CD14-positive monocyte (primary cell): ENCODE measurements at regions not wholly inside any gene's neighbourhood (a gene's known extent, or its start where the extent isn't known, plus 50 kb on each side); places are given as distances from the start of the nearest gene placed in this dataset.

Experiments used
- DNase-seq, 3 donors: peaks; one replicate each; pipeline ENCODE4 v3.0.0-alpha.2; 2011 to 2022
- H2AFZ ChIP-seq: 2 replicates; pipeline ENCODE4 v1.6.0; 2012; ENCODE audit warnings: mild to moderate bottlenecking, low read depth, low read length, inconsistent platforms; ENCODE audit not compliant: insufficient read depth, poor library complexity, severe bottlenecking
- H3K27ac ChIP-seq, 2 donors: 1 replicate in 1 of 2; 2 replicates in 1 of 2; pipeline ENCODE4 v1.5.1; 2012 to 2013; ENCODE audit warnings: low read length in 2 of 2, control low read depth in 1 of 2, inconsistent platforms in 1 of 2, low read depth in 1 of 2, mild to moderate bottlenecking in 1 of 2
- H3K27me3 ChIP-seq, 2 donors: one replicate each; pipeline versions ENCODE4 v1.6.0 to v1.6.1; 2011 to 2013; ENCODE audit warnings: low read length in 2 of 2; ENCODE audit not compliant: control insufficient read depth in 2 of 2, insufficient read depth in 2 of 2
- H3K36me3 ChIP-seq, 2 donors: replicated peaks in 1 of 2; 1 replicate in 1 of 2; 2 replicates in 1 of 2; pipeline versions ENCODE4 v1.5.1 to v1.6.1; 2012 to 2013; ENCODE audit warnings: low read length in 2 of 2, control low read depth in 1 of 2, inconsistent platforms in 1 of 2, mild to moderate bottlenecking in 1 of 2; ENCODE audit not compliant: insufficient read depth in 2 of 2, control insufficient read depth in 1 of 2
- H3K4me1 ChIP-seq, 2 donors: 1 replicate in 1 of 2; 2 replicates in 1 of 2; pipeline versions ENCODE4 v1.5.1 to v1.6.1; 2012 to 2013; ENCODE audit warnings: low read length in 2 of 2, control low read depth in 1 of 2, inconsistent platforms in 1 of 2, mild to moderate bottlenecking in 1 of 2, moderate library complexity in 1 of 2; ENCODE audit not compliant: insufficient read depth in 2 of 2, control insufficient read depth in 1 of 2
- H3K4me2 ChIP-seq: replicated peaks from 2 replicates; pipeline ENCODE3; 2012; ENCODE audit warnings: low read length, moderate library complexity, mild to moderate bottlenecking; ENCODE audit not compliant: poor library complexity, severe bottlenecking; ENCODE audit errors: extremely low read depth
- H3K4me3 ChIP-seq, 3 experiments: fragments of 200-600 bp in 1 of 3; sonication (generic) in 1 of 3; replicated peaks in 1 of 3; 1 replicate in 2 of 3; 2 replicates in 1 of 3; pipeline ENCODE4 v1.5.1; 2011 to 2013; ENCODE audit warnings: low read length in 3 of 3, mild to moderate bottlenecking in 3 of 3, control low read depth in 2 of 3, low read depth in 2 of 3, inconsistent platforms in 1 of 3, moderate library complexity in 1 of 3
- H3K79me2 ChIP-seq: 2 replicates; pipeline ENCODE4 v1.6.0; 2012; ENCODE audit warnings: mild to moderate bottlenecking, control low read depth, inconsistent platforms, low read length, moderate library complexity; ENCODE audit not compliant: insufficient read depth
- H3K9ac ChIP-seq: 2 replicates; pipeline ENCODE4 v1.6.0; 2017; ENCODE audit warnings: low read length, mild to moderate bottlenecking; ENCODE audit not compliant: insufficient read depth, poor library complexity, severe bottlenecking
- H3K9me3 ChIP-seq, 2 donors: replicated peaks in 1 of 2; 1 replicate in 1 of 2; 2 replicates in 1 of 2; pipeline versions ENCODE4 v1.5.1 to v1.6.1; 2012 to 2013; ENCODE audit warnings: low read length in 2 of 2, control low read depth in 1 of 2; ENCODE audit not compliant: control insufficient read depth in 1 of 2, insufficient read depth in 1 of 2
- H4K20me1 ChIP-seq: 2 replicates; pipeline ENCODE4 v1.6.0; 2012; ENCODE audit warnings: mild to moderate bottlenecking, low read length, control low read depth, moderate library complexity; ENCODE audit not compliant: insufficient read depth
- H3K27ac Mint-ChIP-seq, 7 donors: one replicate each; pipeline ENCODE4 v1.8.0; 2020; ENCODE audit warnings: mild to moderate bottlenecking in 7 of 7, mixed read lengths in 7 of 7, moderate library complexity in 6 of 7, inconsistent platforms in 2 of 7
- H3K27me3 Mint-ChIP-seq, 3 donors: one replicate each; pipeline ENCODE4 v1.8.0; 2021 to 2022; ENCODE audit warnings: low read depth in 3 of 3, mild to moderate bottlenecking in 3 of 3, mixed read lengths in 3 of 3, moderate library complexity in 3 of 3, inconsistent platforms in 1 of 3
- H3K36me3 Mint-ChIP-seq, 2 donors: one replicate each; pipeline ENCODE4 v1.8.0; 2020; ENCODE audit warnings: mixed read lengths in 2 of 2, inconsistent platforms in 1 of 2, mild to moderate bottlenecking in 1 of 2
- H3K4me1 Mint-ChIP-seq: one replicate; pipeline ENCODE4 v1.8.0; 2020; ENCODE audit warnings: mild to moderate bottlenecking, mixed read lengths
- H3K4me3 Mint-ChIP-seq, 2 donors: one replicate each; pipeline ENCODE4 v1.8.0; 2020; ENCODE audit warnings: mild to moderate bottlenecking in 2 of 2, mixed read lengths in 2 of 2, moderate library complexity in 1 of 2
- H3K9me3 Mint-ChIP-seq, 7 donors: one replicate each; pipeline ENCODE4 v1.8.0; 2020 to 2022; ENCODE audit warnings: mixed read lengths in 7 of 7, mild to moderate bottlenecking in 6 of 7, moderate library complexity in 6 of 7, inconsistent platforms in 2 of 7
- WGBS: methylation state at CpG from one replicate; pipeline ENCODE4 v1.1.5; 2013; ENCODE audit warnings: missing lambda C conversion rate; ENCODE audit not compliant: insufficient coverage; 5-methylcytosine and 5-hydroxymethylcytosine counted together
- intact Hi-C, 2 donors: fragments of 100-400 bp; cut with micrococcal nuclease; formaldehyde crosslinking; loops; one replicate each; pipeline versions ENCODE4 v1.15.0 to v1.15.1; 2023
- TF ChIP-seq, protein P1 (sequence below): fragments of 200-600 bp; IDR thresholded peaks from one replicate; pipeline ENCODE4 v1.8.0; 2022; ENCODE audit warnings: antibody characterized with exemption, mild to moderate bottlenecking

DNA sequence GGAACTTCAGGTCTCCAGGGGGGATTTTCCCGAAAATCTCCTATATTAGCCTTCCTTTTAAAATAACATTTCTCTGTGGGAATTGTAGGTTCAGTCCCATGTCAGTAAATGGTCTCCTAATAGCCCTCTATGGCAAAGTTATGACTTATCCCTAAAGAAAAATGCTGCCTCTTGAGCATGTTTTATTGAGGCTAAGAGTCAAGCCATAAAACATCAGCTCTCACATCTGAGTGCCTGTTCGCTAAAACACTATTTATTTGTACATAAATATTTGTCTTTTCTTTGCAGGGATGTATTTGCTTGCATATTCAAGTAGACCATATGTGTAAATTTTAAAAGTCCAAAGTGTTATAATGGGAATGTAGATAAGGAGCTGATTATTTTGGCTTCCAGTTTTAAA lies 160.4 kb downstream of the PRDM6 start:
- H3K36me3 ChIP-seq = no peaks in the 10 kb centered on the region
- no peak overlapping the region for H3K9ac ChIP-seq
- no peak overlapping the region for H3K4me3 Mint-ChIP-seq
- TF ChIP-seq, protein P1, sequence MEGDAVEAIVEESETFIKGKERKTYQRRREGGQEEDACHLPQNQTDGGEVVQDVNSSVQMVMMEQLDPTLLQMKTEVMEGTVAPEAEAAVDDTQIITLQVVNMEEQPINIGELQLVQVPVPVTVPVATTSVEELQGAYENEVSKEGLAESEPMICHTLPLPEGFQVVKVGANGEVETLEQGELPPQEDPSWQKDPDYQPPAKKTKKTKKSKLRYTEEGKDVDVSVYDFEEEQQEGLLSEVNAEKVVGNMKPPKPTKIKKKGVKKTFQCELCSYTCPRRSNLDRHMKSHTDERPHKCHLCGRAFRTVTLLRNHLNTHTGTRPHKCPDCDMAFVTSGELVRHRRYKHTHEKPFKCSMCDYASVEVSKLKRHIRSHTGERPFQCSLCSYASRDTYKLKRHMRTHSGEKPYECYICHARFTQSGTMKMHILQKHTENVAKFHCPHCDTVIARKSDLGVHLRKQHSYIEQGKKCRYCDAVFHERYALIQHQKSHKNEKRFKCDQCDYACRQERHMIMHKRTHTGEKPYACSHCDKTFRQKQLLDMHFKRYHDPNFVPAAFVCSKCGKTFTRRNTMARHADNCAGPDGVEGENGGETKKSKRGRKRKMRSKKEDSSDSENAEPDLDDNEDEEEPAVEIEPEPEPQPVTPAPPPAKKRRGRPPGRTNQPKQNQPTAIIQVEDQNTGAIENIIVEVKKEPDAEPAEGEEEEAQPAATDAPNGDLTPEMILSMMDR = no peak
- no peaks in the 10 kb centered on the region for H3K4me1 Mint-ChIP-seq
- H3K27me3 ChIP-seq = no peaks in the 10 kb centered on the region
- no CpG with 5 or more reads among the region's 2 CpGs for WGBS
- intact Hi-C loops = no loop called here
- H3K27ac Mint-ChIP-seq = no peak overlapping the region
- H3K36me3 Mint-ChIP-seq = no peaks in the 10 kb centered on the region
- H3K4me2 ChIP-seq = no peak overlapping the region
- no peak overlapping the region for H3K27ac ChIP-seq
- no peak for DNase-seq
- H2AFZ ChIP-seq = no peak overlapping the region
- no peaks in the 10 kb centered on the region for H3K4me1 ChIP-seq
- no peaks in the 10 kb centered on the region for H3K27me3 Mint-ChIP-seq
- no peak overlapping the region for H3K4me3 ChIP-seq
- peaks cover 2 to 8% (median 5%) of the 10 kb centered on the region in 7 donors for H3K9me3 Mint-ChIP-seq
- H4K20me1 ChIP-seq = no peaks in the 10 kb centered on the region
- H3K79me2 ChIP-seq = no peaks in the 10 kb centered on the region
- no peaks in the 10 kb centered on the region for H3K9me3 ChIP-seq

DNA sequence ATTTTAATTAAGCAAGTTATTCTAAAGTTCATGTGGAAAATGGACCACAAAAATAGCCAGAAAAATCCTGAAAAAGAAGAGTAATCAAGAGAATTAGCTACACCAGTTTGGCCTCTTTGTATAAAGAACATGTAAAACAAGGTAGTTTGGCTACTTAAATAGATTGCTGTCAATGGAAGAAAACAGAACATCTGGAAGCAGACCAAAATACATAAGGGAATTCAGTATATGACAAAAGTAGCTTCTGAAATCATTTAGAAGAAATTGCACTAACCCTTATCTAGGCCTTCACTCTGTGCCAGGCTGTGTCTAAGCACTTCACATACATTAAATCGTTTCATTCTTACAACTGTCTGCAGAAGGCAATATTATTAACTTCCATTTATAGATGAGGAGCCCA lies 156.6 kb downstream of the PRDM6 start:
- intact Hi-C loops = no loop called here
- Histone ChIP-seq H3K4me3 (no peak overlapping the region), H3K27ac (no peak overlapping the region), H4K20me1 (no peaks in the 10 kb centered on the region), H3K4me1 (no peaks in the 10 kb centered on the region), H2AFZ (no peak overlapping the region), H3K4me2 (no peak overlapping the region), H3K9me3 (no peaks in the 10 kb centered on the region), H3K79me2 (no peaks in the 10 kb centered on the region), H3K9ac (no peak overlapping the region), H3K27me3 (no peaks in the 10 kb centered on the region), H3K36me3 (no peaks in the 10 kb centered on the region)
- Mint-ChIP-seq H3K27ac (no peak overlapping the region), H3K36me3 (no peaks in the 10 kb centered on the region), H3K4me3 (no peak overlapping the region), H3K27me3 (no peaks in the 10 kb centered on the region), H3K9me3 (peaks cover 0 to 12% (median 9%) of the 10 kb centered on the region in 7 donors), H3K4me1 (no peaks in the 10 kb centered on the region)
- TF ChIP-seq, protein P1 = no peak
- no CpG with 5 or more reads among the region's 1 CpG for WGBS
- no peak for DNase-seq
